HFFc6 (cell line): ENCODE measurements at regions not wholly inside any gene's neighbourhood (a gene's known extent, or its start where the extent isn't known, plus 50 kb on each side); places are given as distances from the start of the nearest gene placed in this dataset.

Experiments
- DNase-seq: peaks from one replicate; pipeline ENCODE4 v3.0.0-alpha.2; 2018
- H3K27ac Mint-ChIP-seq: 2 replicates; pipeline ENCODE4 v1.8.0; 2020; ENCODE audit warnings: mild to moderate bottlenecking, mixed read lengths
- H3K27me3 Mint-ChIP-seq: 2 replicates; pipeline ENCODE4 v1.8.0; 2021; ENCODE audit warnings: mild to moderate bottlenecking, moderate library complexity, mixed read lengths; ENCODE audit not compliant: insufficient read depth
- H3K36me3 Mint-ChIP-seq: 2 replicates; pipeline ENCODE4 v1.8.0; 2021; ENCODE audit warnings: low read depth, mixed read lengths
- H3K4me1 Mint-ChIP-seq: 2 replicates; pipeline ENCODE4 v1.8.0; 2020; ENCODE audit warnings: low read depth, mixed read lengths
- H3K4me3 Mint-ChIP-seq: 2 replicates; pipeline ENCODE4 v1.8.0; 2020; ENCODE audit warnings: mild to moderate bottlenecking, moderate library complexity, mixed read lengths
- H3K9me3 Mint-ChIP-seq: 2 replicates; pipeline ENCODE4 v1.8.0; 2020; ENCODE audit warnings: mild to moderate bottlenecking, mixed read lengths
- TF ChIP-seq, protein P1 (sequence below): fragments of 200-600 bp; sonication (generic); IDR thresholded peaks from 2 replicates; pipeline ENCODE4 v1.5.0; 2021; ENCODE audit warnings: antibody characterized with exemption, mild to moderate bottlenecking

DNA sequence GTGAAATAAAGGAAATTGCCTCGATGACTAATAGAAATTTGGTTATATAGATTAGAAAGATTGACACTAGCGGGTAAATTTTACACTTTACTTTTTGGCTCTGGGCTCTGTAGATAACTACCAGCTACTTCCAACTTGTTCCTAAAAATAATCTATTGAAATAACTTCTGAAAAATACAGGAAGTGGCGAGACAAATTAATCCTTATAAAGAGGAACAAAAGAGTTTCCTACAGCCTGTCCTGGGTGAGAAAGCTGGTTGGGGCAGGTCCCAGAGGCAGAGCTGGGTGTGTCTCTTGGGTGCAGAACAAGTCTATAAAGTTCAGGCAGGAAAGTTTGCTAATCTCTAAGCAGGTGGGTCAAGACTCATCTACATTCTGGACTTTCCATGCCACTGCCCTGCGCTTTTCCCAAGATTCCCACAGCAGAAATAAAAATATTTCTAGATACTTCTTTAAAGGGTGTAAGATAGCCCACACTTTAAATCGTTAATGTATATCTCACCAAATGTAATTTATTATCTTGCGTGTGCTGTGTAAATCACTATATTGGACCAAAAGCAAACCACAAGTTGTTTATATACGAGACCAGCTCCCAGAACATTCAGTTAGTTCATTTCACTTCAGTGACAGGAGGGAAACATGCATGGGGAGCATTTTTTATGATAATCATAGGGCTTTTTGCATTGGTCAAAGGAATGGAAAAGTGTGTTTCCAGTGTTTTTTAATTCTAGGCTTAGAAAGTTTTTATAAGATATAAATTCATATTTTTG, 70.1 kb upstream of the NRIP1 start:
- Mint-ChIP-seq H3K4me1 (no peaks in the 10 kb centered on the region), H3K27me3 (peaks cover 3% of the 10 kb centered on the region), H3K36me3 (no peaks in the 10 kb centered on the region), H3K4me3 (no peak overlapping the region), H3K9me3 (no peaks in the 10 kb centered on the region), H3K27ac (no peak overlapping the region)
- TF ChIP-seq, protein P1, sequence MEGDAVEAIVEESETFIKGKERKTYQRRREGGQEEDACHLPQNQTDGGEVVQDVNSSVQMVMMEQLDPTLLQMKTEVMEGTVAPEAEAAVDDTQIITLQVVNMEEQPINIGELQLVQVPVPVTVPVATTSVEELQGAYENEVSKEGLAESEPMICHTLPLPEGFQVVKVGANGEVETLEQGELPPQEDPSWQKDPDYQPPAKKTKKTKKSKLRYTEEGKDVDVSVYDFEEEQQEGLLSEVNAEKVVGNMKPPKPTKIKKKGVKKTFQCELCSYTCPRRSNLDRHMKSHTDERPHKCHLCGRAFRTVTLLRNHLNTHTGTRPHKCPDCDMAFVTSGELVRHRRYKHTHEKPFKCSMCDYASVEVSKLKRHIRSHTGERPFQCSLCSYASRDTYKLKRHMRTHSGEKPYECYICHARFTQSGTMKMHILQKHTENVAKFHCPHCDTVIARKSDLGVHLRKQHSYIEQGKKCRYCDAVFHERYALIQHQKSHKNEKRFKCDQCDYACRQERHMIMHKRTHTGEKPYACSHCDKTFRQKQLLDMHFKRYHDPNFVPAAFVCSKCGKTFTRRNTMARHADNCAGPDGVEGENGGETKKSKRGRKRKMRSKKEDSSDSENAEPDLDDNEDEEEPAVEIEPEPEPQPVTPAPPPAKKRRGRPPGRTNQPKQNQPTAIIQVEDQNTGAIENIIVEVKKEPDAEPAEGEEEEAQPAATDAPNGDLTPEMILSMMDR, result no peak
- no peak for DNase-seq

DNA sequence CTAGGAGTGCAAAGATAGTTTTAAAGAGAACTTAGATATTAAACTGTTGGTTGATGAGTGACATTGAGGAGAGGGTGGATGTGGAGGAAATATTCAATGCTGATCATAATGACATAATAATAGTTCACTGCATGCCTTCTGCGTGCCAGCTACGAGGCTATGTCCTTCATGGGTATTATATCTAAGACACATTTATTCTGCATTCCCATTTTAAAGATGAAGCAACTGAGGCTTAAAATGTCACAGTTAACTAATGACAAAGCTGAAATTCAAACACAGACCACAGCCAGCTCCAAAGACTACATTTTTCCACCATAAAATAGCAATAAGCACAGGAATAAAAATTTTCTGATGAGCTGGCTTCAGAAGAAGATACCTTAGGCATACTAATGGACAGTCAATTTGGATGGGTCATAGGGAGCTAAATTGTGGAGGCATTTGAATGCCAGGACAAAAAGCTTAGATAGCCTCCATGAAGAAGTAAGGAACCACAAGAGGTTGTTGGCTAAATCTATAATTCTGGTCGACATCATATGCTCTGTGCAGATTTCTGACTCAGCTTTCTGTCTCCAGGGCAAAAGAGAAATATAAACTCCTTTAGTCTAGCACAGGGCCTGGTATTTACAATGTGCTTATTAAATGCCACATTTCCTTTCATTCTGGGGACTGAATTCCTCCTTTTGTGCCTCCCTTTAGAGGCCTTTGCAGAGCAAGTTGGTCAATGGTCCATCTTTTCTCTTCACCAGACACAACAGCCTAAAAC, 71.2 kb upstream of the NRIP1 start:
- DNase-seq, result no peak
- no peaks in the 10 kb centered on the region for H3K36me3 Mint-ChIP-seq
- H3K9me3 Mint-ChIP-seq, result no peaks in the 10 kb centered on the region
- TF ChIP-seq, protein P1, result no peak
- no peaks in the 10 kb centered on the region for H3K4me1 Mint-ChIP-seq
- H3K4me3 Mint-ChIP-seq, result no peak overlapping the region
- H3K27ac Mint-ChIP-seq, result no peak overlapping the region
- H3K27me3 Mint-ChIP-seq, result peaks cover 5% of the 10 kb centered on the region

DNA sequence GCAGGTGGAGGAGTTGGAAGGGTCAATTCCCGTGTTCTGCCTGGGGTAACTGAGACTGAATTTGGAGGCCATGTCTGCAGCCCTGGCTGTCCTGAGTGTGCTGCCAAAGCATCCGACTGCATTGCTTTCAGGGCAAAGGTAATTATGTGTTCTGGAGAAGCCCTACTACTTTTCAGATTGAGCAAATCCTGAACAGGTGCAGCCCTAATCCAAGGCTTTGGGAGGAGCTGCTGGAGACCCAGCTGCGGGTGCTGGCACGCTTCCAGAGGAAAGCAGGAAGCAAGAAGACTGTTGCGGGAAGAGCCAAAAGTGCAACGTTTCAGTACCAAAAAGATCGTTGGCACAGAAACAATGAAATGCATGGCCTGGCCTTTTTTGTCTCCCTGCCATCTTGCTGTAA, 73.7 kb upstream of the NRIP1 start:
- Mint-ChIP-seq H3K36me3 (no peaks in the 10 kb centered on the region), H3K27me3 (peaks cover 3% of the 10 kb centered on the region), H3K27ac (no peak overlapping the region), H3K4me1 (no peaks in the 10 kb centered on the region), H3K9me3 (no peaks in the 10 kb centered on the region), H3K4me3 (no peak overlapping the region)
- DNase-seq, result no peak
- TF ChIP-seq, protein P1, result no peak

DNA sequence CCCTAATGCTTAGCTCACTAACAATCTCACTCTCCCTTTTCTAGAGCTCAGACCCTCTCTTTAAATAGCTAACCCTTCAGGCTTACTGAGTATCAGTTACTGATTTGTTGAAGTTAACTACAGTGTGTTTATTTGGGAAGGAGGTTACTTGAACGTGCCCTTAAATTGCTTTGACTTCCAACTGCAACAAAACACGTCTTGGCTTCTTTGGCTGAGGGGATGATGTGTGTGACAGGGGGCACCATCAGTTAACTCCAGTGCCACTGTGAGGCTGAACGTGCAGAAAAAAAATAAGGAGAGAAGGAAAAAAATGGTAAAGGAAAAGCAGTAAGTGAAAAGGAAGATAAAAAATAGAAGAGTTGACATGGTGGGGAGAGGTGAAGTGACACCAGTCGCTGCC, 75.1 kb upstream of the NRIP1 start:
- TF ChIP-seq, protein P1, result no peak
- Mint-ChIP-seq H3K4me1 (no peaks in the 10 kb centered on the region), H3K36me3 (no peaks in the 10 kb centered on the region), H3K4me3 (no peak overlapping the region), H3K27me3 (peaks cover 3% of the 10 kb centered on the region), H3K9me3 (no peaks in the 10 kb centered on the region), H3K27ac (no peak overlapping the region)
- no peak for DNase-seq

DNA sequence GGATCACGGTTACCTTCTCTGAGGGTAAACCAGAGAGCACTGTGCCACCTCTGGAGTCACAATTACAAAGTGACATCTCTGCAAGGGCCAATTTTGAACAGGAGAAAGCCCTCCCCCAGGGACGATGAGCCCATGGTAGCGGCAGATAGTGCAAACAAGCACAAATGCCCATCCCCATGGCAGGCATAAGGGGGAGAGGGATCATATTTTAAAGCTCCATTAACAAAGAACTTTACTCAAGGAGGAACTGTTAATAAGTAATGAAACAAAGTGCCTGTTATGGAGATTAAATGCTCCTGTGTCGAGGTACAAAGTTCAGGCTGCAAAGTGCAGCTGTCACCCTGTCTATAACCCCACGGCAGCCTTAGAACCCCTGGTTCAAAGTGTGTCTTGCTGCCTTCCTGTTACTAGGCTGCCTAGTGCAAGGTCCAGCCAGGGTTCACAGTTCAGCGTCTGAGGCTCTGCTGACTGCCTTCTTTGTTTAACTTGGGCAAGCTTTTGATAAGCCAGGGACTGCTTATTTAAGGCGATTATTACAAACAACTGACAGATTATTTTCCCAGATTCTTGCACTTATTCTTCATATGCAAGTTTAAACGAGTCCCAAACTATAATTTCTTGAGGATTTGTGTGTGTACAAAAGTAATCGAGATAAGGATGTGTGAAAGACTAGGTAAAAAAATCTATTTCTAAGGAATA, 75.7 kb upstream of the NRIP1 start:
- DNase-seq, result no peak
- no peaks in the 10 kb centered on the region for H3K4me1 Mint-ChIP-seq
- TF ChIP-seq, protein P1, result no peak
- H3K9me3 Mint-ChIP-seq, result no peaks in the 10 kb centered on the region
- H3K27ac Mint-ChIP-seq, result no peak overlapping the region
- H3K36me3 Mint-ChIP-seq, result no peaks in the 10 kb centered on the region
- H3K27me3 Mint-ChIP-seq, result peaks cover 3% of the 10 kb centered on the region
- no peak overlapping the region for H3K4me3 Mint-ChIP-seq
